Activated B cell treated with CpG ODN at 0.5 μM for 24 hours (primary cell): ENCODE measurements at regions not wholly inside any gene's neighbourhood (a gene's known extent, or its start where the extent isn't known, plus 50 kb on each side); places are given as distances from the start of the nearest gene placed in this dataset.

Source experiments
- ATAC-seq: fragments of 200-7000 bp; cut with Tn5 transposase; one replicate; pipeline ENCODE4 v1.10.0; 2021; ENCODE audit warnings: low read depth, mild to moderate bottlenecking, moderate library complexity
- CTCF ChIA-PET: fragments of 350-600 bp; sonication (Branson Sonifier 250); formaldehyde crosslinking; loops from one replicate; lab custom pipeline; 2021; ENCODE audit warnings: antibody characterized with exemption; lab: Charles Lee
- POLR2A ChIA-PET: fragments of 350-600 bp; sonication (Branson Sonifier 250); formaldehyde crosslinking; loops from one replicate; lab custom pipeline; 2021; ENCODE audit warnings: antibody characterized with exemption; lab: Charles Lee
- DNase-seq: peaks from one replicate; pipeline ENCODE4 v3.0.0; 2022
- H3K27ac Mint-ChIP-seq: one replicate; pipeline ENCODE4 v1.8.0; 2020; ENCODE audit warnings: mixed read lengths
- H3K27me3 Mint-ChIP-seq: one replicate; pipeline ENCODE4 v1.8.0; 2021; ENCODE audit warnings: mixed read lengths
- H3K36me3 Mint-ChIP-seq: one replicate; pipeline ENCODE4 v1.8.0; 2021; ENCODE audit warnings: low read depth, mixed read lengths
- H3K4me1 Mint-ChIP-seq: one replicate; pipeline ENCODE4 v1.8.0; 2021; ENCODE audit warnings: mixed read lengths
- H3K4me3 Mint-ChIP-seq: one replicate; pipeline ENCODE4 v1.8.0; 2020; ENCODE audit warnings: mild to moderate bottlenecking, mixed read lengths
- H3K9me3 Mint-ChIP-seq: one replicate; pipeline ENCODE4 v1.8.0; 2020; ENCODE audit warnings: mixed read lengths
- CTCF ChIP-seq: fragments of 200-600 bp; IDR thresholded peaks from one replicate; pipeline ENCODE4 v1.8.0; 2022; ENCODE audit warnings: antibody characterized with exemption, mild to moderate bottlenecking
- intact Hi-C: fragments of 100-400 bp; cut with micrococcal nuclease; formaldehyde crosslinking; loops from one replicate; pipeline ENCODE4 v1.15.1; 2024

- ChIA-PET POLR2A (no interaction called here), CTCF (no interaction called here)
- Mint-ChIP-seq H3K36me3 (no peaks in the 10 kb centered on the region), H3K4me3 (no peak overlapping the region), H3K9me3 (no peaks in the 10 kb centered on the region), H3K27me3 (no peaks in the 10 kb centered on the region), H3K4me1 (no peaks in the 10 kb centered on the region), H3K27ac (no peak overlapping the region)
- no peak for TF ChIP-seq CTCF
- ATAC-seq, result no peak
- DNase-seq, result no peak
- intact Hi-C loops, result no loop called here
These were observed 64.7 kb downstream of the BTBD3 start for GRCh38 chr20:11982289-11982954.

DNA sequence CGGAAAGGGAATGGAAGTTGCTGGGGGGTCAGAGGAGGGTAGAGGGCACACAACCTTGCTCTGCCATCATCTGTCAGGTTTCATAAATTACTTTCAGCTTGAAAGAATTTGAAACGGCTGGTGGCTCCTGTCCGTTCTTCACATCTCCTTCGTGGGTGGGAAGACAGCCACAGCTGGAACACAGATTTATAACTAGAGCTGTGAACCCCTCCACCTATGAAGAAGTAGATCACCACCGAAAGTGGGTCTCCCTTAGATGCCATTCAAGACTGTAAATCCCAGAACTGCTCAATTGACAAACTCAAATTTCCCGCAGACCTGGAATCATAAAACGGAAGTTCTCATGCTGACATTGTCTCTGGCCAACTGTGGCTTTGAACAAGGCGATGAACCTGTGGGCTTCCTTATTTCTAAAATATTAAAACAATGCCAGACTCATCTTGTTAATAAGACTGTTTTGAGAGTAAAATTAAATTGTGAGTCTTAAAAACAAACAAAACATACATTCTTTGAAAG is 65.3 kb downstream of the BTBD3 start:
- DNase-seq, result no peak
- ChIA-PET CTCF (no interaction called here), POLR2A (no interaction called here)
- Mint-ChIP-seq H3K27me3 (no peaks in the 10 kb centered on the region), H3K9me3 (no peaks in the 10 kb centered on the region), H3K4me1 (no peaks in the 10 kb centered on the region), H3K27ac (no peak overlapping the region), H3K36me3 (no peaks in the 10 kb centered on the region), H3K4me3 (no peak overlapping the region)
- intact Hi-C loops, result no loop called here
- no peak for ATAC-seq
- no peak for TF ChIP-seq CTCF

DNA sequence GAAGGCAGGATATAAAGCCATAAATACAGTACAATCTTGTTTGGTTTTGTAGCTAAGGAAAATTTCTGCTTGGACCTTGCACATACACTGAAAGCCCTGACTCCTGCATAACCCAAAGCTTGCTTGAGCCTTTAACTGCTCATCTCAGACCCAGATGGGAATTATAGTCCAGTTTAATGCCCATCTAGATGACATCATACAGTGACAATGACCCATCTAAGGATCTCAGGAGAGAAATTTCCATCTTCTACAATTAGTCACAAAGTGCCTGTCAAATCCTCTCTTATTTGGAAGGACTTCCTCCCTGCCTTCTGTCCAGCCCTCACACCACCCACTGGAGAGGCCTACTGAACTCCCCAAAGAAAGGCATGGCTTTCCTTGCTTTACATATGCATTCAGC is 69.3 kb downstream of the BTBD3 start:
- Mint-ChIP-seq H3K27ac (no peak overlapping the region), H3K4me3 (no peak overlapping the region), H3K9me3 (no peaks in the 10 kb centered on the region), H3K27me3 (no peaks in the 10 kb centered on the region), H3K36me3 (no peaks in the 10 kb centered on the region), H3K4me1 (no peaks in the 10 kb centered on the region)
- no peak for DNase-seq
- ChIA-PET CTCF (no interaction called here), POLR2A (no interaction called here)
- TF ChIP-seq CTCF, result no peak
- intact Hi-C loops, result no loop called here
- no peak for ATAC-seq

GRCh38 chr20:11987526-11987925 is 69.8 kb downstream of the BTBD3 start:
- ChIA-PET POLR2A (no interaction called here), CTCF (no interaction called here)
- Mint-ChIP-seq H3K4me3 (no peak overlapping the region), H3K9me3 (no peaks in the 10 kb centered on the region), H3K27ac (no peak overlapping the region), H3K4me1 (no peaks in the 10 kb centered on the region), H3K36me3 (no peaks in the 10 kb centered on the region), H3K27me3 (no peaks in the 10 kb centered on the region)
- no peak for ATAC-seq
- no peak for TF ChIP-seq CTCF
- no peak for DNase-seq
- intact Hi-C loops, result no loop called here

DNA sequence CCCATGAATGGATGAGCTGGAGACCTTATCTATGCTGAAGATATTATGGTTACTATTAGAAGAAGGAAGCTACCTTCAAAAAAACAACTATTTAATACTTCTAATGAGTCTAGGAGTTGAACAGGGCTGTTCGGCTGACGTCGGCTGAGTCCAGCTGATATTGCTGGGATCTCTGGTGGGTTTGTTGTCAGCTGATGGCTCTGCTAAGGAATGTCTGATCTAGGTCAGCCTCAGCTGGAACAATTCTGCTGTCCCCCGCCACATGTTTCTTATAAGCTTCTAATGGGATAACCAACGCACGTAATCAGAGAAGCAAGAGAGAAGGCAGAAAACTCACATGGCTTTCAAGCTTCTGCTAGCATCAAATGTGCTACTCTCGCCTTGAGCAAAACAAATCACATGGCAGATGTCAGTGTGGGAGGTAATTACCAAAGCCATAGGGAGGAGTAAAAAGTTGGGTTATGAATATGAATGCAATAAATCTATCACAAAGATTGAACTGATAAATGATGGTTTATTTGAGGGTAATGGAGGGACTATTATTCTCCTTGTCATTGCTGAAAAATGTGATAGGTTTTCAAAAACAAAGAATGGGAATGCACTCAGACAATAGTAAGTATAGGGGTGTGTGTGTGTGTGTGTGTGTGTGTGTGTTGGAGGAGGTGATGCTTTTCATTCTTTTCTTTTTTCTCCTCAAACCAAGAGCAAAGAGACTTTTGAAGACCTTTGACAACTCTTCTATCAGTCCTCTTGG is 71.5 kb downstream of the BTBD3 start:
- POLR2A ChIA-PET, result no interaction called here

More for the DNA sequence above, 71.5 kb downstream of the BTBD3 start:
- TF ChIP-seq CTCF, result no peak
- intact Hi-C loops, result no loop called here
- Mint-ChIP-seq H3K4me3 (no peak overlapping the region), H3K9me3 (no peaks in the 10 kb centered on the region), H3K27me3 (no peaks in the 10 kb centered on the region), H3K36me3 (no peaks in the 10 kb centered on the region), H3K27ac (no peak overlapping the region), H3K4me1 (no peaks in the 10 kb centered on the region)
- no peak for DNase-seq
- CTCF ChIA-PET, result no interaction called here
- no peak for ATAC-seq
